CD4-positive, alpha-beta T cell (primary cell): ENCODE measurements at regions not wholly inside any gene's neighbourhood (a gene's known extent, or its start where the extent isn't known, plus 50 kb on each side); places are given as distances from the start of the nearest gene placed in this dataset.

Source experiments
- ATAC-seq: fragments of 200-7000 bp; cut with Tn5 transposase; one replicate; pipeline ENCODE4 v1.10.0; 2022; ENCODE audit warnings: mild to moderate bottlenecking; ENCODE audit not compliant: poor library complexity
- CTCF ChIA-PET: fragments of 350-600 bp; sonication (Branson Sonifier 250); formaldehyde crosslinking; loops from one replicate; lab custom pipeline; 2021; ENCODE audit warnings: antibody characterized with exemption, inconsistent platforms; lab: Charles Lee
- POLR2A ChIA-PET: fragments of 350-600 bp; sonication (Branson Sonifier 250); formaldehyde crosslinking; loops from one replicate; lab custom pipeline; 2021; ENCODE audit warnings: antibody characterized with exemption, inconsistent platforms; lab: Charles Lee
- DNase-seq, 14 experiments: peaks; one replicate each; pipeline ENCODE4 v3.0.0-alpha.2; 2013 to 2020; ENCODE audit warnings: mixed read lengths in 2 of 14
- H3K27ac ChIP-seq, 2 donors: one replicate each; pipeline versions ENCODE4 v1.5.1 to v1.7.0; 2013; ENCODE audit warnings: low read length in 2 of 2, low read depth in 1 of 2, mild to moderate bottlenecking in 1 of 2
- H3K27me3 ChIP-seq, 2 experiments: 1 replicate in 1 of 2; 2 replicates in 1 of 2; pipeline versions ENCODE4 v1.6.1 to v1.7.0; 2013; ENCODE audit warnings: low read length in 2 of 2, control low read depth in 1 of 2, mild to moderate bottlenecking in 1 of 2, moderate library complexity in 1 of 2; ENCODE audit not compliant: insufficient read depth in 2 of 2, control insufficient read depth in 1 of 2
- H3K36me3 ChIP-seq: one replicate; pipeline ENCODE4 v1.6.1; 2013; ENCODE audit warnings: low read length, control low read depth; ENCODE audit not compliant: insufficient read depth
- H3K4me1 ChIP-seq: one replicate; pipeline ENCODE4 v1.6.1; 2013; ENCODE audit warnings: low read length, control low read depth; ENCODE audit not compliant: insufficient read depth
- H3K4me3 ChIP-seq: one replicate; pipeline ENCODE4 v1.5.1; 2013; ENCODE audit warnings: mild to moderate bottlenecking, low read length, moderate library complexity
- H3K9me3 ChIP-seq, 2 experiments: 1 replicate in 1 of 2; 2 replicates in 1 of 2; pipeline versions ENCODE4 v1.6.1 to v1.7.0; 2013; ENCODE audit warnings: low read length in 2 of 2, mild to moderate bottlenecking in 2 of 2, control low read depth in 1 of 2, moderate library complexity in 1 of 2; ENCODE audit not compliant: control insufficient read depth in 1 of 2, insufficient read depth in 1 of 2
- H3K27ac Mint-ChIP-seq: one replicate; pipeline ENCODE4 v1.8.0; 2020; ENCODE audit warnings: mixed read lengths
- H3K27me3 Mint-ChIP-seq: one replicate; pipeline ENCODE4 v1.8.0; 2021; ENCODE audit warnings: mixed read lengths
- H3K36me3 Mint-ChIP-seq: one replicate; pipeline ENCODE4 v1.8.0; 2021; ENCODE audit warnings: low read depth, mixed read lengths
- H3K4me1 Mint-ChIP-seq: one replicate; pipeline ENCODE4 v1.8.0; 2021; ENCODE audit warnings: low read depth, mixed read lengths
- H3K4me3 Mint-ChIP-seq: one replicate; pipeline ENCODE4 v1.8.0; 2020; ENCODE audit warnings: mild to moderate bottlenecking, mixed read lengths
- H3K9me3 Mint-ChIP-seq: one replicate; pipeline ENCODE4 v1.8.0; 2020; ENCODE audit warnings: mixed read lengths
- intact Hi-C, 2 experiments: fragments of 100-400 bp; cut with DNase I in 1 of 2; cut with micrococcal nuclease in 1 of 2; formaldehyde crosslinking; loops; one replicate each; pipeline versions ENCODE4 v1.15.1 to v1.9.0; 2023 to 2025; cut with DNase I, micrococcal nuclease
- TF ChIP-seq, protein P1 (sequence below): fragments of 200-600 bp; IDR thresholded peaks from one replicate; pipeline ENCODE4 v1.8.0; 2022; ENCODE audit warnings: antibody characterized with exemption, mild to moderate bottlenecking

DNA sequence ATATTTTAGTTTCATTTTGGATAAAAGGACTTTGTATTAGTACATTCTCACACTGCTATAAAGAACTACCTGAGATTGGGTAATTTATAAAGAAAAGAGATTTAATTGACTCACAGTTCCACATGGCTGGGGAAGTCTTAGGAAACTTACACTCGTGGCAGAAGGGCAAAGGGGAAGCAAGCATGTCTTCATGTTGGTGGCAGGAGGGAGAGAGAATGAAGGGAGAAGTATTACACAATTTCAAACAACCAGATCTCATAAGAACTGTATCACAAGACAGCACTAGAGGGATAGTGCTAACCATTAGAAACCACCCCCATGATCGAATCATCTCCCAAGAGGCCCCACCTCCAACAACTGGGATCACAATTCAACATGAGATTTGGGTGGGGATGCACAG is 142.9 kb downstream of the USP31 start:
- no peak for ATAC-seq
- no peaks in the 10 kb centered on the region for H3K36me3 Mint-ChIP-seq
- TF ChIP-seq, protein P1, sequence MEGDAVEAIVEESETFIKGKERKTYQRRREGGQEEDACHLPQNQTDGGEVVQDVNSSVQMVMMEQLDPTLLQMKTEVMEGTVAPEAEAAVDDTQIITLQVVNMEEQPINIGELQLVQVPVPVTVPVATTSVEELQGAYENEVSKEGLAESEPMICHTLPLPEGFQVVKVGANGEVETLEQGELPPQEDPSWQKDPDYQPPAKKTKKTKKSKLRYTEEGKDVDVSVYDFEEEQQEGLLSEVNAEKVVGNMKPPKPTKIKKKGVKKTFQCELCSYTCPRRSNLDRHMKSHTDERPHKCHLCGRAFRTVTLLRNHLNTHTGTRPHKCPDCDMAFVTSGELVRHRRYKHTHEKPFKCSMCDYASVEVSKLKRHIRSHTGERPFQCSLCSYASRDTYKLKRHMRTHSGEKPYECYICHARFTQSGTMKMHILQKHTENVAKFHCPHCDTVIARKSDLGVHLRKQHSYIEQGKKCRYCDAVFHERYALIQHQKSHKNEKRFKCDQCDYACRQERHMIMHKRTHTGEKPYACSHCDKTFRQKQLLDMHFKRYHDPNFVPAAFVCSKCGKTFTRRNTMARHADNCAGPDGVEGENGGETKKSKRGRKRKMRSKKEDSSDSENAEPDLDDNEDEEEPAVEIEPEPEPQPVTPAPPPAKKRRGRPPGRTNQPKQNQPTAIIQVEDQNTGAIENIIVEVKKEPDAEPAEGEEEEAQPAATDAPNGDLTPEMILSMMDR: no peak
- no peak overlapping the region for H3K27ac Mint-ChIP-seq
- Histone ChIP-seq H3K27ac (no peak overlapping the region), H3K4me3 (no peak overlapping the region), H3K4me1 (no peaks in the 10 kb centered on the region), H3K36me3 (no peaks in the 10 kb centered on the region), H3K9me3 (no peaks in the 10 kb centered on the region), H3K27me3 (peaks cover 0 to 4% of the 10 kb centered on the region in 2 experiments)
- DNase-seq: no peak
- no peak overlapping the region for H3K4me3 Mint-ChIP-seq
- intact Hi-C loops: no loop called here
- ChIA-PET POLR2A (no interaction called here), CTCF (no interaction called here)
- H3K4me1 Mint-ChIP-seq: no peaks in the 10 kb centered on the region
- H3K27me3 Mint-ChIP-seq: peaks cover 48% of the 10 kb centered on the region
- H3K9me3 Mint-ChIP-seq: no peaks in the 10 kb centered on the region

DNA sequence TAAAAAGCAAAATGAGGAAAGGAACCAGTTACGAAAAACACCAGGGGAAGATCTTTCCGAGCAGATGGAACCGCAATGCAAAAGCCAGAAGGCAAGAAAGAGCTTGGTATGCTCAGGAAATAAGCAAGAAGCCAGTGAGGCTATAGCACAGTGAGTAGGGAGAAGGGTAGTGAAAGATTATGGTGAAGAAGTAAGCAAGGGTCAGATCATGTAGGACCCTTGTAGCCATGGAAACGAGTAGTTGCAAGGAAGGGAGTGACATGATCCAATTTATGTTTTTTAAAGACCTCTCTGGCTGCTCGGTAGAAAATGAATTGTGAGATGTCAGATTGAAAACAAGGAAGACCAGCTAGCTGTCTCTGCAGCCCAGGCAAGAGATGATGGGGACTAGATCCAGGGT is 143.3 kb downstream of the USP31 start:
- no peaks in the 10 kb centered on the region for H3K9me3 Mint-ChIP-seq
- Histone ChIP-seq H3K4me3 (no peak overlapping the region), H3K9me3 (no peaks in the 10 kb centered on the region), H3K27me3 (peaks cover 0 to 4% of the 10 kb centered on the region in 2 experiments), H3K36me3 (no peaks in the 10 kb centered on the region), H3K27ac (no peak overlapping the region), H3K4me1 (no peaks in the 10 kb centered on the region)
- TF ChIP-seq, protein P1: no peak
- no peak overlapping the region for H3K27ac Mint-ChIP-seq
- ATAC-seq: no peak
- H3K4me3 Mint-ChIP-seq: no peak overlapping the region
- no peaks in the 10 kb centered on the region for H3K4me1 Mint-ChIP-seq
- ChIA-PET POLR2A (no interaction called here), CTCF (no interaction called here)
- DNase-seq: no peak
- H3K27me3 Mint-ChIP-seq: peaks cover 48% of the 10 kb centered on the region
- intact Hi-C loops: no loop called here
- H3K36me3 Mint-ChIP-seq: no peaks in the 10 kb centered on the region

DNA sequence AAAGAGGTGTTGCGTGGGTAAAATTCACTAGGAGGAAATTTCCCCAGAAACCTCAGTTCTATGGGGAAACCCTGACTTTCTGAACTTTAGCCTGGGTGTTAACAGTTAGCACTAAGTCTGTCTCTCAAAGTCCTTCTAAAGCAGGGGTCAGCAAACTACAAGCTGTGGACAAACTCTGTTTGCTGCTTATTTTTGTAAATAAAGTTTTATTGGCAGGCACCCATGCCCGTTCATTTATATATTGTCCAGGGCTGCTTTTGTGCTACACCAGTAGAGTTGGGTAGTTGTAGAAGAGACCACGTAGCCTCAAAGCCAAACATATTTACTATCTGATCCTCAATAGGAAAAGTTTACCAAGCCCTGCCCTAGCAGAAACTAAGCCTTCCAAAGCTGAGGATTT is 159.7 kb downstream of the USP31 start:
- CTCF ChIA-PET: no interaction called here
- no peak overlapping the region for H3K4me3 ChIP-seq
- H3K4me1 ChIP-seq: no peaks in the 10 kb centered on the region
- TF ChIP-seq, protein P1: no peak
- Mint-ChIP-seq H3K27ac (no peak overlapping the region), H3K36me3 (no peaks in the 10 kb centered on the region), H3K4me3 (no peak overlapping the region), H3K27me3 (peaks cover 22% of the 10 kb centered on the region), H3K9me3 (peaks cover 12% of the 10 kb centered on the region), H3K4me1 (no peaks in the 10 kb centered on the region)
- peaks cover 0 to 7% of the 10 kb centered on the region in 2 experiments for H3K27me3 ChIP-seq
- no peak overlapping the region for H3K27ac ChIP-seq
- intact Hi-C loops: no loop called here
- POLR2A ChIA-PET: no interaction called here
- H3K9me3 ChIP-seq: peaks cover 0 to 9% of the 10 kb centered on the region in 2 experiments
- no peaks in the 10 kb centered on the region for H3K36me3 ChIP-seq
- DNase-seq (no peak), ATAC-seq (no peak)
